ENCODE measurements at regions not wholly inside any gene's neighbourhood (a gene's known extent, or its start where the extent isn't known, plus 50 kb on each side); places are given as distances from the start of the nearest gene placed in this dataset.

GRCh38 chr2:122830157-122830556 is 1074.7 kb downstream of the TSN start:
- no peak overlapping the region for H3K27ac Mint-ChIP-seq (ENCODE audit: unreplicated experiment)
- no peaks in the 10 kb centered on the region for H3K27me3 Mint-ChIP-seq (ENCODE audit: low read depth)

GRCh38 chr2:122831649-122832048 is 1076.2 kb downstream of the TSN start:
- Mint-ChIP-seq H3K36me3 (ENCODE audit: low read depth) (no peaks in the 10 kb centered on the region), H3K9me3 (peaks cover 3% of the 10 kb centered on the region), H3K4me3 (no peak overlapping the region), H3K27ac (ENCODE audit: unreplicated experiment) (no peak overlapping the region), H3K27me3 (ENCODE audit: low read depth) (no peaks in the 10 kb centered on the region), H3K4me1 (no peaks in the 10 kb centered on the region)
- DNase-seq (ENCODE audit: low read depth, low spot score) = no peak
- TF ChIP-seq CTCF (conservative IDR thresholded peaks at IDR 0.05) = no peak

More at GRCh38 chr2:122830157-122830556, 1074.7 kb downstream of the TSN start:
- Mint-ChIP-seq H3K9me3 (peaks cover 3% of the 10 kb centered on the region), H3K4me3 (no peak overlapping the region), H3K36me3 (ENCODE audit: low read depth) (no peaks in the 10 kb centered on the region), H3K4me1 (no peaks in the 10 kb centered on the region)
- TF ChIP-seq CTCF (conservative IDR thresholded peaks at IDR 0.05) = no peak
- DNase-seq (ENCODE audit: low read depth, low spot score) = no peak

- H3K4me1 Mint-ChIP-seq = no peaks in the 10 kb centered on the region
- no peak for DNase-seq (ENCODE audit: low read depth, low spot score)
- no peaks in the 10 kb centered on the region for H3K36me3 Mint-ChIP-seq (ENCODE audit: low read depth)
- no peaks in the 10 kb centered on the region for H3K9me3 Mint-ChIP-seq
- no peak overlapping the region for H3K4me3 Mint-ChIP-seq
- no peaks in the 10 kb centered on the region for H3K27me3 Mint-ChIP-seq (ENCODE audit: low read depth)
- H3K27ac Mint-ChIP-seq (ENCODE audit: unreplicated experiment) = no peak overlapping the region
- no peak for TF ChIP-seq CTCF (conservative IDR thresholded peaks at IDR 0.05)
Observed at GRCh38 chr2:122843503-122843902, 1088.1 kb downstream of the TSN start.

GRCh38 chr2:122851161-122851560 is 1095.7 kb downstream of the TSN start:
- no peaks in the 10 kb centered on the region for H3K36me3 Mint-ChIP-seq (ENCODE audit: low read depth)
- no peaks in the 10 kb centered on the region for H3K27me3 Mint-ChIP-seq (ENCODE audit: low read depth)
- no peak overlapping the region for H3K27ac Mint-ChIP-seq (ENCODE audit: unreplicated experiment)
- TF ChIP-seq CTCF (conservative IDR thresholded peaks at IDR 0.05) = no peak
- H3K4me1 Mint-ChIP-seq = no peaks in the 10 kb centered on the region
- H3K4me3 Mint-ChIP-seq = no peak overlapping the region
- no peak for DNase-seq (ENCODE audit: low read depth, low spot score)
- H3K9me3 Mint-ChIP-seq = no peaks in the 10 kb centered on the region

GRCh38 chr2:122851972-122852531 is 1096.6 kb downstream of the TSN start:
- TF ChIP-seq CTCF (conservative IDR thresholded peaks at IDR 0.05) = no peak
- H3K9me3 Mint-ChIP-seq = no peaks in the 10 kb centered on the region
- H3K4me1 Mint-ChIP-seq = no peaks in the 10 kb centered on the region
- no peak overlapping the region for H3K4me3 Mint-ChIP-seq
- H3K27me3 Mint-ChIP-seq (ENCODE audit: low read depth) = no peaks in the 10 kb centered on the region
- no peaks in the 10 kb centered on the region for H3K36me3 Mint-ChIP-seq (ENCODE audit: low read depth)
- H3K27ac Mint-ChIP-seq (ENCODE audit: unreplicated experiment) = no peak overlapping the region
- no peak for DNase-seq (ENCODE audit: low read depth, low spot score)

Data from neural crest cell (in vitro differentiated cells).